ENCODE measurements at regions not wholly inside any gene's neighbourhood (a gene's known extent, or its start where the extent isn't known, plus 50 kb on each side); places are given as distances from the start of the nearest gene placed in this dataset.
"Not testable (repeated sequence)": the region's sequence is repeated elsewhere in the genome, so short reads cannot be mapped to it uniquely, and the experiment has no call there.

DNA sequence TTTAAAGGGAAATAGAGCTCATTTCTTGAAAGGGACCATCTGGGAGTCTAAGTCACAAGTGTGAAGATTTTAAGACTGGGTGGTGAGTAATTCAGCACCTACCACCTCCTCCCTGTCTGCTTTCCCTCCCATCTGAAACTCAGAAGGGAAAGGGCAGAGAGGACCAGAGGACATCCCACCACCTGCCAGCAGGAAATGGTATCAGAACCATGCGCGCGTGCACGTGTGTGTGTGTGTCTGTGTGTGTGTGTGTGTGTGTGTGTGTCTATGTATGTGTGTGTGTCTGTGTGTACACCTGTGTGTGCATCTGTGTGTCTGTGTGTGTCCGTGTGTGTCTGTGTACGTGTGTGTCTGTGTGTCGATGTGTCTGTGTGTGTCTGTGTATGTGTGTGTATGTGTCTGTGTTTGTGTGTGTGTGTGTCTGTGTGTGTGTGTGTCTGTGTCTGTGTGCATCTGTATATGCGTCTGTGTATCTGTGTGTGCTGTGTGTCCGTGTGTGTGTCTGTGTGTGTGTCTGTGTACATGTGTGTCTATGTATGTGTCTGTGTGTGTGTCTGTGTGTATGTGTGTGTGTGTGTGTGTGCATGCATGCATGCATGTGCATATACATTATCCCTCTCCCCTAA lies 76.8 kb downstream of the ZFP36L2 start:
- DNase-seq (ENCODE audit: low spot score): no peak

DNA sequence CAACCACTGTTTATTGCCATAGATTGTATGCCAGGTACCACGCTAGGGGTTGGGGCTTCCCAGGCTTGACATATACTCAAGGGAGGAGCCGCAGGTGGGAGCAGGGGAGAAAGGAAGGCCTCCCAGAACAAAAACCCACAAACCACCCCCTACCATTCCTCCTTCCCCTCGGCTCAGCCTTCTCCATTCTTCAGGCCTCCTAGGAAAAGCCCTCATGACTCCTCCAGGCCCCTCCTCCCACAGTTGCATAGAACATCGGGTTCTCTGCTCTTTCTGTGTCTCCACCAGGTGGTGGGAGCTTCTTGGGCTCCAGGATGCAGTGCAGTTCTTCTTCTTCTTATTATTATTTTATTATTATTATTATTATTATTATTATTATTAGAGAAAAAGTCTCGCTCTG lies 80.3 kb downstream of the ZFP36L2 start:
- DNase-seq (ENCODE audit: low spot score): no peak

DNA sequence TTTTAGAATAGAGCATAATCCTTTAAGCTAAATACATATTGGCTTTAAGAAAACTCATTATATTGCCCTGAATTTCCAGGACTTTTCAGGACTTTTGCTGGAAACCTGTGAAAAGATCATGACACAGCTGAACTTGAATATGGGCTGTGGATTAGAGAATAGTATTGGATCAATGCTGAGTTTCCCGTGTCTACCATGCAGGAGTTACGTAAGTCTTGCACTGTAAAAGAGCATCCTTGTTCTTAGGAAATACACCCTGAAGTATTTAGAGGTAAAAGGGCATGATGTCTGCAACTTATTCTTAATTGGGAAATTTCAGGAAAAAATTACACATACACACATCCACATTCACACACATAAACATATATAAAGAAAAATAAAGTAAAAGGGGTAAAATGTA lies 82.1 kb downstream of the ZFP36L2 start:
- DNase-seq (ENCODE audit: low spot score): no peak

DNA sequence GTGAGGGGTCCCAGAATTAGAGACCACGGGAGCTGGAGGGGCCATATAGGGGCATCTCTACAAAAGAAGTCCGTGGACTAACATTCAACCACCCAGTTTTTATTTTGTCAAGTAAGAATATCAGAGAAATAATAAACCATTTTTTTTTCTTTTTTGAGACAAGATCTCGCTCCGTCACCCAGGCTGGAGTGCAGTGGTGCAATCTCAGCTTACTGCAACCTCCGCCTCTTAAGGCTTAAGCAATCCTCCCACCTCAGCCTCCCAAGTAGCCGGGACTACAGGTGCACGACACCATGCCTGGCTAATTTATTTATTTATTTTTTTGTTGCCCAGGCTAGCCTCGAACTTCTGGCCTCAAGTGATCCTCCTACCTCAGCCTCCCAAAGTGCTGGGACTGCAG lies 82.7 kb downstream of the ZFP36L2 start:
- DNase-seq (ENCODE audit: low spot score): no peak

DNA sequence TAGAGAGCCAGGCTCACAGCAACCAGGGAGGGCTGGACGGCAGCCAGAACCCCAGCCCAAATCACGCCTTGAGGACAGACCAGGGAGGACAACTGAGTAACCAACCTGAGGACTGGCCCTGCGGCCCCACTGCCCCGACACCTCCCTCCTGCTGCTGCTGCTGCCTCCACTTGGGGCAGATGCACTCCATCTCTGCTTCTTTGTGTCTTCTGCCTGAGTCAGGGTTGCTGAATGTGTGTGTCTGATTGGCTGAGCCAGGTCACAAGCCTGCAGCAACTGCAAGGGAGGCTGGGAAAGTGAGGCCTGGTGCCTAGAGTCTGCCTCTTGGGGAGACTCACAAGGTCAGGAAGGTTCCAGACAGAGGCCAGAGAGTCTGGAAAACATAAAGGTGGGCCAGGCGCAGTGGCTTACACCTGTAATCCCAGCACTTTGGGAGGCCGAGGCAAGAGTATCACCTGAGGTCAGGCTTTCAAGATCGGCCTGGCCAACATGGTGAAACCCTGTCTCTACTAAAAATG lies 83.4 kb downstream of the ZFP36L2 start:
- DNase-seq (ENCODE audit: low spot score): no peak

DNA sequence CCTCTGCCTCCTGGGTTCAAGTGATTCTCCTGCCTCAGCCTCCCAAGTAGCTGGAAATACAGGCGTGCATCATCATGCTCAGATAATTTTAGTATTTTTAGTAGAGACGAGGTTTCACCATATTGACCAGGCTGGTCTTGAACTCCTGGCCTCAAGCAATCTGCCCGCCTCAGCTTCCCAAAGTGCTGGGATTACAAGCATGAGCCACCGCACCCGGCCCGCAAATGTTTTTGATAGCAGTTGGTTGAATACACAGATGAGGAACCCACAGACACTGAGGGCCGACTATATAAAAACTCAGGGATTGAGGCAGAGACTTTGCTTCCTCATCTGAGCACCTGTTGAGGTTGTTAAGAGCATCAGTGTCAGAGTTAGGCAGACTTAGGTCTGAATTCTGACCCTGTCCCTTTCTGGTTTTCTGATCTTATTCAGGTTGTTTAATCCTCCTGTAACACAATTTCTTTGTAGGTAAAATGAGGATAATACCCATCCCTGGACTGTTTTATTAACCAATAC lies 84.7 kb downstream of the ZFP36L2 start:
- not testable (repeated sequence) for DNase-seq (ENCODE audit: low spot score)

DNA sequence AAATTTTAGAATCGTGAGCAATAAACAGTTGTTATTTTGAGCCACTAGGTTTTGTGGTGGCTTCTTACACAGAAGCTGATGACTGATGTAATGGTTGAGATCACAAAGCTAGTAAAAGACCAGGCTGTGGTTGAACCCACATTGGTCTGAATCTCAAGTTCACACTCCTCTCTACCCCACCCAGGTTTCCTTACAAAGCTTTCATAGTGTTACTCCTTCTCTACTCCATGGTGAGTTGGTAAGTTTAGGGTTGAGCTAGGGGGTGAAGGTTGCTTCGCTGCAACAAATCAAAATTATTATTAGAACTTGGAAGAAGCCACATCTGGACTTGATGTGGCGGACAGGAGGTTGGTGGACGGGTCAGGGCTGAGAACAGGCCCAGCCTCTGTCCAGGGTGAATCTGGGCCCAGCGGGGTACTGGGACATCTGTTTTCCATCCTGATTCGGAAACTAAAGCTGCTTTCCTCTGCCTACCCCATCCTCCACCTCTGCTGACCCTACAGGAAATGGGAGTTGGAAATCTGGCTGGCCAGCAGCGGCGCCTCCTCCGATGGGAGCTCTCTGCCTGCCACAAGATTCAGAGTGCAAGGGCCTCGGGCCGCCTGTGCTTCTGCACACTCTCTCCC lies 86.3 kb downstream of the ZFP36L2 start:
- no peak for DNase-seq (ENCODE audit: low spot score)

DNA sequence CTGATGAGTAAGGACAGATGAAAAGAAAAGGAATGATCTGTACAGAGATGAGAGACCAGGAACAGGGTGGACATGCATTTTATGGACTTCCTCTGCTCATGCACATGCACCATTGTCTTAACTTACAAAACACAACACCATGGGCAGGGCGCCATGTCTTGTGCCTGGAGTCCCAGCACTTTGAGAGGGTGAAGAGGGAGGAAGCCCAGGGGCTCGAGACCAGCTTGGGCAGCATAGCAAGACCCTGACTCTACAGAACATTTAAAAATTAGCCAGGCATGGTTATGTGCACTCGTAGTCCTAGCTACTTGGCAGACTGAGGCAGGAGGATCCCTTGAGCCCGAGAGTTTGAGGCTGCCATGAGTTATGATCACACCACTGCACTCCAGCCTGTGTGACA lies 86.9 kb downstream of the ZFP36L2 start:
- no peak for DNase-seq (ENCODE audit: low spot score)

DNA sequence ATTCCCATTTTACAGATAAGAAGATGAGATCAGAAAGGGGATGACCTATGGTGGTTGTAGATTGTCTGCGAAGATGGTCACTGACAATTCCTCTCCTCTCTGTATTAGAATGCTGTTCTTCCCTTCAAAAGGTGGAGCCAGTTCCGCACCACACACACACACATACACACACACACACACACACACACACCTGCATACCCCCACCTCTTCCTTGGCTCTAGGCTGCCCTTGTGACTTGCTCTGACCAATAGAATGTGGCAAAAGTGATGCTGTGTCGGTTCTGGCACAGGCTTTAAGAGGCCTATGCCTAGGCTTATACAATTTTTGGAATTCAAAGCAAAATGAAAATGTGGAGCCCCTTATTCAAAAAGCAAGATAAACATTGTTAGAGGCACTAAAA lies 88.0 kb downstream of the ZFP36L2 start:
- no peak for DNase-seq (ENCODE audit: low spot score)

DNA sequence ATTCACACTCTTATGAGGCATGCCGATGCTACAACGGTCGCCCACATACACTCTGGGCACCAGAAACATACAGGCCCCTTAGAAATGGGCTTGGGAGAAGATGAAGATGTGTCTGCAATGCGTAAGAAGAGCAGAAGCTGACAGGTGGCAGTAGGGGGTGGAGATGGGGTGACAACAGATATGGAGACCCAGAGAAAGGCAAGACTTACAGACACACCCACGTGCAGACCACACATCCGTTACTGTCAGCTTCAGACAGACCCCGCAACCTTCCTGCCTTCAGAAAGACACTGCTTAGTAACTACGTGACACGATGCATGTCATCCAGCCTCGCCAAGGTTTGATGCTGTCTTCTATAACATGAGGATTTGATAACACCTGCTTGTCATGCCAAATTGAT lies 89.5 kb downstream of the ZFP36L2 start:
- DNase-seq (ENCODE audit: low spot score): peak; percentile 39

DNA sequence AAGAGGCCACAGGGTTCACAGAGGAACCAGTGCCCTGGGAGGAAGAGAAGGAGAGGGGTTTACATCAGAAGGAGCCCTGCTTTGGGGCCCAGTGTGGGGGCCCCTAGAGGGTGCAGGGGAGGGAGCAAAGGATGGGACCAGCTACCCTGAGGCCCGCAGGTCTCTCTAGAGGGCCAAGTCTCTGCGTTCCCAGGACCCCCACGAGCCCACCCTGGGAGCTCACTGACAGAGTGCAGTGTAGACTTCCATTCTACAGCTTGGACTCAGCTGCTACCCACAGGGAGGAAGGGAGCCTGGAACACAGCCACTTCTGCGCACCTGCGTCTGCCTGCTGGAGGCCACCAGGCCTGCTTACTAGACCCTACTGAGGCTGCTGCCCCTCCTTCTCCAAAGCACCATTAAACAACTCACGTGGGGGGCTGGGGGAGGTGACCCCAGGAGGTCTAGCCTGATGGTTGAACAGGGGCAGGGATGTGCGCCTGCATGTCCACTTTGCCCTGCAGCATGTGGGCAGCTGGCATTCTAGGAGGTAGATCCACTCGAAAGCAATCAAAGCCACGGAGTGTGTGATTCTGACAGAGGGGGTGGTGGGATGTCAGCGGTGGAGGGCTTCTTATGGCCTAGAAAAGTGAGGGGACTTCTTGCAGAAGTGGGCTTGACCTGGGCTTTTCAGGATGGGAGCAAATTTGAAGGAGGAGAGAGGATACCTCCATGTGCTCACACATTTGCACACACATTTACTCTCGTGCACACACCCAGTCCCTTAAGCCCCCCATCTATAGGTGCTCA lies 90.2 kb downstream of the ZFP36L2 start:
- DNase-seq (ENCODE audit: low spot score): no peak

DNA sequence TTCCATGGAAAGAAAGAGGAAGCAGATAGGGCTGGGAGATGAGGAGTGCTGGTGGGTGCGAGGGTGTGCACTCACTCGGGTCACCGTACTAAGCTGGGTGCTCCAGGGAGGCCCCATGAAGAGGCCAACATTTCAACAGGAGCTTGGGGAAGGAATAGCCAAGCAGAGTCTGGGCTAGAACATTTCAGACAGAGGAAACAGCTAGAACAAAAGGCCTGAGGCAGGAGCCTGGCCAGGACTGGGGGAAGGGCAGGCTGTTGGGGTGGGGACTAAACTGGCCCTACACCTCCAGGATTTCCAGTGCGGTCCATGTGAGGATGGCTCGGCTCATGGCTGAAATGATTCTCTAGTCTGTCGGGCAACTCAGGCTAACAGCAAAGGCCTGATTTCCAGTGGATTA lies 90.8 kb downstream of the ZFP36L2 start:
- no peak for DNase-seq (ENCODE audit: low spot score)

DNA sequence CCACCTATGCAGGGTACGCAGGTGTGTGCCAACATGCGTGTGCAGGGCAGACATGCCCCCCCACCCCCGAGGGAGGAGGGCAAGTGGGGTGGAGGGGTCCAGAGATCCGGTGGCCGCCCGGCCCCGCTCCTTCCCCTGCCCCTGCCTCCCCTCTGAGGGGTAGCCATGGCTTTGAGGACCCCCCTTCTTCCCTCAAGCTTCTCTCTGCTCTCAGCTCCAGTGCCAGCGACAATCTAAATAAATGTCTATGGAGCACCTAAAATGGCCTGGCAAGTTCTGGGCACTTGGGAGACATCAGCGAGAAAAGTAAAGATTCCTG lies 91.9 kb downstream of the ZFP36L2 start:
- no peak for DNase-seq (ENCODE audit: low spot score)

DNA sequence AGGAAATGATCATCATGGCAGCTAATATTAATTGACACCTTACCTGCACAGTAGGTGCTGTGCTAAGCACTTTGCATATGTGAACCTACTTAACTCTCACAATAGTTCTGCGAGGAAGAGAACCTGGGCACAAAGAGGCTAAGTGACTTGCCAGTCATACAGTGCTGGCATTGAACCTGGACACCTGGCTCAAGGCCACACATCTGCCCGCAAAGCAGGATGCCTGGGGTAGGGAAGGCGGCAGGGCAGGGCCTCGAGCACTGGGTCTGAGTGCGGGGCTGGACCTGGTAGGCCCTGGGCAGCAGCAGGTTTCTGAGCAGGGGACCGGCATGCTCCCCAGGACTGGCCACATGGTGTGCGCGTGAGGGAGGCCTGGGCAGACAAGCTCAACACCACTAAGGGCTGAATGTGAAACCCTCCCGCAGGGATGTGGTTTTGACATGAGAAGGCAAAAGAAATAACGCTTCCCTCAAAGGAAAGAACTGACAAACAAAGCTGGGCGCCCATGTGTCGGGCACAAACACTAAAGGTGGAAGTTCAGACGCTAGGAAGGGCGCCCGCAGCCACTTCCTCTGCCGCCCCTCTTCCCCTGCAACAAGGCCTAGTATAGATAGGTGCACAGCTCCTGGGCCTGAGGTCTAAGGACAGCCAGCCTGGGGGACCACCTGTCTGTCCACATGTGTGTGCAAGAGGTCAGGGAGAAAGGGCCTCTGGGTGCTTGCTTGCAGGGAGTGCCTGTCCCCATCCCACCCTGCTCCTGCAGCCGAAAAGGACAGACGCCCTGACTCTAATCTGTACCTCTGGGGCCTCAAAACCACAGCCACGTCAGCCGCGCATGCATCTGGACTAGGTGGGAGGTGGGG lies 92.5 kb downstream of the ZFP36L2 start:
- DNase-seq (ENCODE audit: low spot score): peak; percentile 55

DNA sequence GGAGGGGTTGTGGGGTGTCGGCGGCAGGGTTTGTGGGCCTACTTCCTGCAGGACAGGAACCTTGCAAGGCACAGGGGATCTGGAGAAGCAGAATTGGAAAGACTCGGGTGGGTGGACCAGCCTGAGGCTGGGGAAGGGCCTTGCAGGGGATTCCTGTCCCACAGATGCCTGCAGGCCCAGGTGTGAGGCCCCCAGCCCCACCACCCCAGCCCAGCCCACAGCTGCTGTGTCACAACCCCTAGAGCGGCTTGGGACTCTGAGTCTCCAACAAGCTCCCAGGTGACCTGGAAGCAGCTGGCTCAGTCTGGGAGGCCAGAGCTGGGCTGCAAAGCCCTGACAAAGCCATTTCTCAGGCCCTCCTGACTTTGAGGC lies 93.1 kb downstream of the ZFP36L2 start:
- no peak for DNase-seq (ENCODE audit: low spot score)

DNA sequence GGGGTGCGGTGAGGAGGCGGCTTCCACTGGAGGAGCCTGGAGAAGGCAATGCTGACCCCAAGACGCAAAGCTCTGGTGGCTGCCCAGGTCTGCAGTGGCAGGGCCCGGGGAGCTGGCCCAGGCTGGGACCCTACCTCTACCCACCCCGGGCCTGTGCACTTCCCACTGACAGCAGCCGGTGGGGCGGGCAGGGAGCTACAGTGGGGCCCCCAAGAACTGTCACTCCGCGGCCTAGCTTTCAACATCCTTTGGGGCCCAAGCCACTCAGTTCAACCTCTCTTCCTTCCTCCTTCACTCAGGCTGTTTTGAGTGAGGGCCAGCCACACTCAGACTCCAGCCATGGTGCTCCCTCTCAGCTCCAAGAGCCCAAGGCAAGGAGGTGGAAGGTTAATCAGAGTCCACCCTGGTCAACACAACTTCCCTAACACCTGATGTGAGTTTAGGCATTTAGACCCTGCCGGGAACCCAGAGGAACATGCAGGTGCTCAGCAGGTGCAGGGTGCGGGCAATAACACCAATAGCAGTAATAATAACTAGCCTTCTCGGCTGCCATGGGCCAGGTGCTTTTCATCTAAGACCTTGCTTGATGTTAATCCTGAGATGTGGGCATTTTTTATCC lies 93.6 kb downstream of the ZFP36L2 start:
- DNase-seq (ENCODE audit: low spot score): no peak

DNA sequence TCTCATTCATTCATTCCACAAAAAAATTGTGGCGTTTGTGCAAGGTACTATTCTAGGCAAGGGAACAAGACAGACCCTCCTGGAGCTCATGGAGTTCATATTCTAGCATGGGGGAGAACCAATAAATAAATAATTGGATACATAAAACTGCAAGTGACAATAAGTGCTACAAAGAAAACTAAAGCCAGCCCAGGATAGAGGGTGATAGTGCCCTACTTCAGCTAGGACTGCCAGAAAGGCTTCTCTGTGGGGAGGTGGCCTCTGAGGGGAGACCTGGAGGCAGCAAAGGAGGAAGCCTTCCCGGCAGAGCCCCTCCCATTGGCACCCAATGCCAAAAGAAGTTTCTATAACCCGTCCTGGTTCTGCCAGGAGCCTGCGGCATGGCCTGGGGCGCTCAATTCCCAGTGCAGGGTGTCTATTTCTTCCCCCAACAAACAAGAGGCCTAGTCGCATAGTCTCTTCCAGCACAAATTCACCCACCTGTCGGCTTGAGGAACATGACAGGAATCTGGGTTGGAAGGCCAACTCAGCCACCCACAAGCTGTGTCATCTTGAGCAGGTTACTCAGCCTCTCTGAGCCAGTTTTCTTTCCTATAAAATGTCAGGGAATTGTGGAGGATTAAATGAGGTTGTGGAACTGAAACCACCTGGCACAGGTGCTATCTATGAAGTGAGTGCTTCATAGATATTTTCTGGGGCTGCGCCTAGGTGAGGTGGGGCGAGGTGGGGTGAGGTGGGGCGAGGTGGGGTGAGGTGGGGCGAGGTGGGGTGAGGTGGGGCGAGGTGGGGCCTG lies 94.3 kb downstream of the ZFP36L2 start:
- no peak for DNase-seq (ENCODE audit: low spot score)

DNA sequence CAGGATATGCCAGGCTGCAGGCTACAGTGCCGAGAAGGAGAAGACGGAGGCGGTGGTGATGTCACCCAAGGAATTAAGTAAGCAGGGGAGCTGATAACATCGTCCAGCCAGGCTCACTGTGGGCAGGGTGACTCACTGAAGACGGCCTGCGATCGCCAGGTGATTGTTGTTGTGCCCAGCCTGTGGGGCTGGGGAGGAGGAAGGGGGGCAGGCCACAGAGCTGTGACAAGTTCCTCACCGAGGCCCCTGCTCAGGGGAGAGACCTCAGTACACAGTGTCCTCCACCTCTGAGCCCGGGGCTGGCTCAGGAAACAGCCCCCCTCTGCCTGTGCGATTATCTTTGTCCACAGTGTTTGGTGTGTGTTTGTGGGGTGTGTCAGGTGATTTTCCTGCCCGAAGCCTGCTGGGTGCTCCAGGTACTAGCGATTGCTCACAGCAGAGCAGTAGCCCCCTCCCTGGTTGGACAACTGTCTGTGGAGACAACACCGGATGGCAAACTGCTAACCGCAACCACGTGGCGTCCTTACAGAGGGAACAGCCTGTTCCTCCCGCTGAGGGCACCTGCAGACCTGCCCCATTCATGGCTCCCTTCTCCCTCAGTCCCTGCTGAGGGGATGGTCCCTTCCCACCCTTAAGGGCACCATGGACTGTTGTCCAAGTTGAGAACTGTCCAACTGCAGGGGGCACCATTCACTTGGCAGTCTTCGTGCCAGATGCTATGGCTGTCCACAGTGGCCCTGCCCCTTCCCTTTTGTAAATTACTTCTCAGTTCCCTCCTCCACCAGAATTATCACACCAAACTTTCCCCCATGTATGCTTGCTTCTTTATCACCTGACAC lies 95.1 kb downstream of the ZFP36L2 start:
- peak; percentile 90 for DNase-seq (ENCODE audit: low spot score)

DNA sequence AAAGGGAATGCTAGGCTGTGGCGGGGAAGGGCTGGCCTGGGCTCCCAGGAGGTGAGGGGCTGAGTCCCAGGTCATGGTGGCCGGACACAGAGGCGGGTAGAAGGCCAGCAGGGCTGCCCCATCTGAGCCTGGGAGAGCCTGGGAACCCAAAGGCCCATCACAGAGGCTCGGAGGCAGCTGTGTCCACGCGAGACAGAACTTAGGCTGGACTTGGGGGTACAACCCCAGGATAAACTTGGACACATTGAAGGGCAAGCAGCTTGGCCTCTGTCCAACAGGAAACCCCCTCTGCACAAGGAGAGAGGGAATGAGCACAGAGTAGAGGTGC lies 95.9 kb downstream of the ZFP36L2 start:
- DNase-seq (ENCODE audit: low spot score): no peak

All from mucosa of gallbladder (tissue), 1 donor.